Calu3 (cell line): ENCODE measurements at regions not wholly inside any gene's neighbourhood (a gene's known extent, or its start where the extent isn't known, plus 50 kb on each side); places are given as distances from the start of the nearest gene placed in this dataset.

ENCODE experiments used
- BruUV-seq: library from RNA; stranded (reverse); fragments of 400-500 nt; replicated peaks from 2 replicates; lab custom pipeline; 2021; lab: Mats Ljungman, UMichigan
- CTCF ChIA-PET: fragments of 300-600 bp; sonication (Branson Sonifier 250); formaldehyde crosslinking; loops from one replicate; lab custom pipeline; 2022; ENCODE audit warnings: antibody characterized with exemption; lab: Charles Lee
- DNase-seq: peaks from one replicate; pipeline ENCODE4 v3.0.0; 2022
- H3K27ac Mint-ChIP-seq: one replicate; pipeline ENCODE4 v1.8.0; 2022; ENCODE audit warnings: mixed read lengths; ENCODE audit not compliant: unreplicated experiment
- H3K27me3 Mint-ChIP-seq: one replicate; pipeline ENCODE4 v1.8.0; 2022; ENCODE audit warnings: mixed read lengths; ENCODE audit not compliant: unreplicated experiment
- H3K36me3 Mint-ChIP-seq: one replicate; pipeline ENCODE4 v1.8.0; 2022; ENCODE audit warnings: mild to moderate bottlenecking, moderate library complexity, mixed read lengths; ENCODE audit not compliant: insufficient read depth, unreplicated experiment
- H3K4me1 Mint-ChIP-seq: one replicate; pipeline ENCODE4 v1.8.0; 2022; ENCODE audit warnings: mild to moderate bottlenecking, low read depth, mixed read lengths; ENCODE audit not compliant: unreplicated experiment
- H3K4me3 Mint-ChIP-seq: one replicate; pipeline ENCODE4 v1.8.0; 2022; ENCODE audit warnings: mild to moderate bottlenecking, low read depth, moderate library complexity, mixed read lengths; ENCODE audit not compliant: unreplicated experiment
- H3K9me3 Mint-ChIP-seq: one replicate; pipeline ENCODE4 v1.8.0; 2022; ENCODE audit warnings: low read depth, mixed read lengths; ENCODE audit not compliant: unreplicated experiment
- intact Hi-C: fragments of 100-400 bp; cut with micrococcal nuclease; formaldehyde crosslinking; loops from one replicate; pipeline ENCODE4 v1.10.0; 2022; ENCODE audit not compliant: unreplicated experiment
- TF ChIP-seq, protein P1 (sequence below): fragments of 200-600 bp; IDR thresholded peaks from one replicate; pipeline ENCODE4 v1.8.0; 2022; ENCODE audit warnings: antibody characterized with exemption; ENCODE audit not compliant: unreplicated experiment

DNA sequence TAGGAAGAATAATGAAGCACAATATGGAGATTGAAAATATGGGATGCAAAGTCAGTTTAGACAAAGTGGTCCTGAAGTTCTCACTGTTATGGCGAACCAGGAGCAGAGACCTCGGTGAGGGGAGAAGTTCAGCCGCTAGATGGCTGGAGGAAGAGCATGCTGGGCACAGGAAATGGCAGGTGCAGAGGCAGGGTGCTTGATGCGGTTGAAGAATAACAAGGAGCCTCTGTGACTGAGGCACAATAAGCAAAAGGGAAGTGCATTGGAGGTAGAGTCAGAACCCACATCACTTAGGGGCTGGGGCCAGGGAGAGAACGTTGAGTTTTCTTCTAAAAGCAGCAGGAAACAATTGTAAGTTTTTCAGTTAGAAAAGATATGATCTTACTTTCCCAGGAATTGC is 1725.2 kb downstream of the EFNB2 start:
- Mint-ChIP-seq H3K36me3 (no peaks in the 10 kb centered on the region), H3K4me1 (no peaks in the 10 kb centered on the region), H3K27ac (no peak overlapping the region), H3K4me3 (no peak overlapping the region), H3K9me3 (peaks cover 3% of the 10 kb centered on the region), H3K27me3 (no peaks in the 10 kb centered on the region)
- BruUV-seq: no TSS peak
- CTCF ChIA-PET: no interaction called here
- no peak for DNase-seq
- intact Hi-C loops: no loop called here
- TF ChIP-seq, protein P1, sequence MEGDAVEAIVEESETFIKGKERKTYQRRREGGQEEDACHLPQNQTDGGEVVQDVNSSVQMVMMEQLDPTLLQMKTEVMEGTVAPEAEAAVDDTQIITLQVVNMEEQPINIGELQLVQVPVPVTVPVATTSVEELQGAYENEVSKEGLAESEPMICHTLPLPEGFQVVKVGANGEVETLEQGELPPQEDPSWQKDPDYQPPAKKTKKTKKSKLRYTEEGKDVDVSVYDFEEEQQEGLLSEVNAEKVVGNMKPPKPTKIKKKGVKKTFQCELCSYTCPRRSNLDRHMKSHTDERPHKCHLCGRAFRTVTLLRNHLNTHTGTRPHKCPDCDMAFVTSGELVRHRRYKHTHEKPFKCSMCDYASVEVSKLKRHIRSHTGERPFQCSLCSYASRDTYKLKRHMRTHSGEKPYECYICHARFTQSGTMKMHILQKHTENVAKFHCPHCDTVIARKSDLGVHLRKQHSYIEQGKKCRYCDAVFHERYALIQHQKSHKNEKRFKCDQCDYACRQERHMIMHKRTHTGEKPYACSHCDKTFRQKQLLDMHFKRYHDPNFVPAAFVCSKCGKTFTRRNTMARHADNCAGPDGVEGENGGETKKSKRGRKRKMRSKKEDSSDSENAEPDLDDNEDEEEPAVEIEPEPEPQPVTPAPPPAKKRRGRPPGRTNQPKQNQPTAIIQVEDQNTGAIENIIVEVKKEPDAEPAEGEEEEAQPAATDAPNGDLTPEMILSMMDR: no peak

DNA sequence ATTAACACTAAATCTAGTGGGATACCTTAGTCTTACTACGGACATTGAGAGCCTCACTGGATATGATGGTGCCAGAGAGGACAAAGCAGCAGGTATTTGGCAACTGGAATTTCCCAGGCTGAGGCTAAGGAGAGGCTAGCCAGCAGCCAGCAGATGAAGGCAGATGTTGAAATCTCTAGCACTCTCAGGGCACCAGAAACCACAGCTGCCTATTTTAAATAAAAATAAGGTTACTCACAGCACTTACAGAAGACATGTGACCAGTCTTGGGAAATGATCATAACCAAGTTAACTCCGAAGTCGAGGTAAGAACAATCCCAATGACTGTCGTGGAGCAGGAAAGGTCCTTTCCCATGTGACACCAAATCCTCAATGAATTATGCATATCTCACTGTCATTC is 1726.0 kb downstream of the EFNB2 start:
- H3K4me1 Mint-ChIP-seq: no peaks in the 10 kb centered on the region
- no peaks in the 10 kb centered on the region for H3K27me3 Mint-ChIP-seq
- intact Hi-C loops: no loop called here
- BruUV-seq: no TSS peak
- H3K36me3 Mint-ChIP-seq: no peaks in the 10 kb centered on the region
- no peak overlapping the region for H3K4me3 Mint-ChIP-seq
- no peak for DNase-seq
- CTCF ChIA-PET: no interaction called here
- peaks cover 3% of the 10 kb centered on the region for H3K9me3 Mint-ChIP-seq
- TF ChIP-seq, protein P1: no peak
- no peak overlapping the region for H3K27ac Mint-ChIP-seq

DNA sequence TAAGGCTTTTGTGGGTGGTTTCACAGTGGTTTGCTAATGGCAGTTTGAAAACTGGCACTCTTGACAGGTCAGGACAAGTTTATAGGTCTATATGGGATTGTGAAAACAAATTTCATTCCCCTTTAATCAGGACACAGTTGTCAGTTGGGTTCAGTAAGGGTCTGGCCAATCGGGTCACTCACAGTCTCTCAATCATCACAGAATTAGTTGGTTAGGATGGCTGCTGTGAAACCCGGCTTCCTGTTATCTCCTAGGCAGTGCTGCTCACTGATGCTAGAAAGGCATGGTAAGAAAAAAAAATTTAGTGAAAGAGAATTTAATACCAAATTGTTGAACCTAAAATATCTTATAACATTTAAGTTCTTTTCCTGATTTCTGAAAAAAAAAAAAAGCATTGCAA is 1730.1 kb downstream of the EFNB2 start:
- no peaks in the 10 kb centered on the region for H3K27me3 Mint-ChIP-seq
- CTCF ChIA-PET: no interaction called here
- H3K4me1 Mint-ChIP-seq: no peaks in the 10 kb centered on the region
- H3K9me3 Mint-ChIP-seq: peaks cover 3% of the 10 kb centered on the region
- intact Hi-C loops: no loop called here
- no peak overlapping the region for H3K27ac Mint-ChIP-seq
- no peak for DNase-seq
- no TSS peak for BruUV-seq
- TF ChIP-seq, protein P1: no peak
- no peaks in the 10 kb centered on the region for H3K36me3 Mint-ChIP-seq
- no peak overlapping the region for H3K4me3 Mint-ChIP-seq

DNA sequence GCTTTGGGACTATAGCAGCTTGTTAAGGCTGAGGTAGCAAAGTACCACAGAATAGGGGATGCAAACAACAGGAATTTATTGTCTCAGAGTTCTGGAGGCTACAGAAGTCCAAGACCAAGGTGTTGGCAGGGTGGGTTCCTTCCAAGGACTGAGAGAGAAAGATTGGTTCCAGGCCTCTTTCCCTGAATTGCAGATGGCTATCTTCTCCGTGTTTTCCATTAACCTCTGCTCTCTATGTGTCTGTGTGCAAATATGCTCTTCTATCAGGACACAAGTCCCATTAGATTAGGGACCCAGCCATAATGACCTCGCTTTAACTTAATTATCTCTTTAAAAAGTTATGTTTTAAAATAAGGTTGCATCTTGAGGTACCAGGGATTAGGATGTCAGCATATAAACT is 1732.9 kb upstream of the SLC10A2 start:
- H3K9me3 Mint-ChIP-seq: no peaks in the 10 kb centered on the region
- DNase-seq: no peak
- BruUV-seq: no TSS peak
- CTCF ChIA-PET: no interaction called here
- H3K4me3 Mint-ChIP-seq: no peak overlapping the region
- intact Hi-C loops: no loop called here
- no peaks in the 10 kb centered on the region for H3K36me3 Mint-ChIP-seq
- H3K4me1 Mint-ChIP-seq: no peaks in the 10 kb centered on the region
- no peak overlapping the region for H3K27ac Mint-ChIP-seq
- no peaks in the 10 kb centered on the region for H3K27me3 Mint-ChIP-seq
- TF ChIP-seq, protein P1: no peak
